Osteoblast (primary cell): ENCODE measurements at regions not wholly inside any gene's neighbourhood (a gene's known extent, or its start where the extent isn't known, plus 50 kb on each side); places are given as distances from the start of the nearest gene placed in this dataset.
"Not testable (repeated sequence)": the region's sequence is repeated elsewhere in the genome, so short reads cannot be mapped to it uniquely, and the experiment has no call there.

Experiments used
- DNase-seq: peaks from one replicate; pipeline ENCODE4 v3.0.0; 2011; ENCODE audit warnings: low spot score, mixed read lengths; ENCODE audit not compliant: insufficient read length; ENCODE audit errors: missing footprints
- H2AFZ ChIP-seq: 2 replicates; pipeline ENCODE4 v1.6.0; 2011; ENCODE audit warnings: mild to moderate bottlenecking, low read length
- H3K27ac ChIP-seq: 2 replicates; pipeline ENCODE4 v1.5.1; 2011; ENCODE audit warnings: mild to moderate bottlenecking, low read depth, low read length, moderate library complexity
- H3K27me3 ChIP-seq: 2 replicates; pipeline ENCODE4 v1.6.0; 2012; ENCODE audit warnings: mild to moderate bottlenecking, control low read depth, inconsistent platforms, low read length, moderate library complexity; ENCODE audit not compliant: insufficient read depth
- H3K36me3 ChIP-seq: 2 replicates; pipeline ENCODE4 v1.5.1; 2011; ENCODE audit warnings: mild to moderate bottlenecking, low read length, control low read depth, moderate library complexity; ENCODE audit not compliant: insufficient read depth
- H3K4me1 ChIP-seq: 2 replicates; pipeline ENCODE4 v1.5.1; 2011; ENCODE audit warnings: mild to moderate bottlenecking, low read length, control low read depth, moderate library complexity; ENCODE audit not compliant: insufficient read depth
- H3K4me2 ChIP-seq: 2 replicates; pipeline ENCODE4 v1.6.0; 2011; ENCODE audit warnings: mild to moderate bottlenecking, low read length; ENCODE audit not compliant: insufficient read depth
- H3K4me3 ChIP-seq: fragments of 200-600 bp; sonication (generic); 3 replicates; pipeline ENCODE4 v1.5.1; 2012; ENCODE audit warnings: mild to moderate bottlenecking, low read length, inconsistent platforms; ENCODE audit not compliant: insufficient read depth
- H3K79me2 ChIP-seq: 2 replicates; pipeline ENCODE4 v1.6.0; 2012; ENCODE audit warnings: mild to moderate bottlenecking, low read length, control low read depth, inconsistent platforms; ENCODE audit not compliant: insufficient read depth
- H3K9me3 ChIP-seq: 2 replicates; pipeline ENCODE4 v1.5.1; 2011; ENCODE audit warnings: low read depth, low read length, control low read depth
- H4K20me1 ChIP-seq: 2 replicates; pipeline ENCODE4 v1.6.0; 2012; ENCODE audit warnings: mild to moderate bottlenecking, low read length, control low read depth; ENCODE audit not compliant: insufficient read depth
- TF ChIP-seq, protein P1 (sequence below): IDR thresholded peaks from 2 replicates; pipeline ENCODE4 v1.5.1; 2011; ENCODE audit warnings: mild to moderate bottlenecking, low read depth, low read length, moderate library complexity; ENCODE audit errors: extremely low read depth

DNA sequence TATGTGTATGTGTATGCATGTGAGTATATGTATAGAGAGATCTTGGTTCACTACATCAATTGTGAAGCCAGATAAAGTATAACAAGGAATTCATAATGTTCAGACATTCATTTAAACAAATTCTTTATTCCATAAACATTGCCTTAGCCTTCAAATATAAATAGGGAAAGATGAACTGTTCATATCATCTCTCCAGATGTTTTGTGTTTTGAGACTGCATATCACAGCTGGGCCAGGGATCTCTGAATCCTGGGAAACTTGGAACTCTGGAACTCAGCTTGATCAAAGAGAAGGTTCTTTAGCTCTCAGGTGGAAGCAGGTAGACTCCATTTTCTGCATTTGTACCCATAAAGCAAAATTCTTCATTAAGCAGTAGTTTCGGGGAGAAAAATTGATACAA lies 272.6 kb upstream of the ETAA1 start:
- no peaks in the 10 kb centered on the region for H3K27me3 ChIP-seq
- no peak overlapping the region for H3K27ac ChIP-seq
- no peak for DNase-seq
- H3K36me3 ChIP-seq, result no peaks in the 10 kb centered on the region
- H3K79me2 ChIP-seq, result no peaks in the 10 kb centered on the region
- TF ChIP-seq, protein P1, sequence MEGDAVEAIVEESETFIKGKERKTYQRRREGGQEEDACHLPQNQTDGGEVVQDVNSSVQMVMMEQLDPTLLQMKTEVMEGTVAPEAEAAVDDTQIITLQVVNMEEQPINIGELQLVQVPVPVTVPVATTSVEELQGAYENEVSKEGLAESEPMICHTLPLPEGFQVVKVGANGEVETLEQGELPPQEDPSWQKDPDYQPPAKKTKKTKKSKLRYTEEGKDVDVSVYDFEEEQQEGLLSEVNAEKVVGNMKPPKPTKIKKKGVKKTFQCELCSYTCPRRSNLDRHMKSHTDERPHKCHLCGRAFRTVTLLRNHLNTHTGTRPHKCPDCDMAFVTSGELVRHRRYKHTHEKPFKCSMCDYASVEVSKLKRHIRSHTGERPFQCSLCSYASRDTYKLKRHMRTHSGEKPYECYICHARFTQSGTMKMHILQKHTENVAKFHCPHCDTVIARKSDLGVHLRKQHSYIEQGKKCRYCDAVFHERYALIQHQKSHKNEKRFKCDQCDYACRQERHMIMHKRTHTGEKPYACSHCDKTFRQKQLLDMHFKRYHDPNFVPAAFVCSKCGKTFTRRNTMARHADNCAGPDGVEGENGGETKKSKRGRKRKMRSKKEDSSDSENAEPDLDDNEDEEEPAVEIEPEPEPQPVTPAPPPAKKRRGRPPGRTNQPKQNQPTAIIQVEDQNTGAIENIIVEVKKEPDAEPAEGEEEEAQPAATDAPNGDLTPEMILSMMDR, result no peak
- no peak overlapping the region for H3K4me2 ChIP-seq
- no peaks in the 10 kb centered on the region for H3K9me3 ChIP-seq
- no peaks in the 10 kb centered on the region for H3K4me1 ChIP-seq
- no peaks in the 10 kb centered on the region for H4K20me1 ChIP-seq
- H2AFZ ChIP-seq, result no peak overlapping the region
- H3K4me3 ChIP-seq, result no peak overlapping the region

DNA sequence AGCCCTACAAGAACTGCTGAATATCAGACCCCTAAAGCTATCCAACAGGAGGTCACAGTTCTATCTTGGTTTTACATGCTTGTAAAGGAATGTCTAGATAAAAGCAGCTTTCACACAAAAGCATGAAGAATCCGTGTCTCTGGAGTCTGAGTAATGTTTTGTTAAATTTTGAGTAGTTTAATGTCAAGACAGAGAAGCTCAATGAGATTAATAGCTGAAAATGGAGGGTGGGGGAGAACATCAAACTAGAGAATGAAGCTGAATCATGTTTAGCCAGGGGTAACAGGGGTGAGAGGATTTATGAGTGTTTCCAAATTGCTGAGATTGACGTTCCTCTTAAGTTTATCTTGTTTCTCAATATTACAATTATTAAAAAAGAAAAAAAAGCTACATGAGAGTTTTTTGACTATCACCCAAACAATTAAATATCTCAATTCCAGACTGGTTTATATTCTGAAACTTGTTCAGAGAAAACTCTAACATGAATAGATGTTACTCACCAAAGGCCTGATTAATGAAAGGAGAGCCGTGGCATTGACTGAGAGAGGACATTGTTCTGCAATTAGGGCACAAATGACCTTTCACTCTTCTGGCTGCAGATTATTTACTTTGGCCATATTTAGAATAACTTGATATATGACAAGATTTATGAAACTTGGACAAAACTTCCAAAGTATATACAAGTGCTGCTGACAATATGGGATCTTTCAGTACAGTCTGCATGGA lies 266.4 kb upstream of the ETAA1 start:
- H3K4me2 ChIP-seq, result no peak overlapping the region
- H3K36me3 ChIP-seq, result no peaks in the 10 kb centered on the region
- H3K27ac ChIP-seq, result no peak overlapping the region
- H4K20me1 ChIP-seq, result no peaks in the 10 kb centered on the region
- no peaks in the 10 kb centered on the region for H3K4me1 ChIP-seq
- H3K4me3 ChIP-seq, result no peak overlapping the region
- H2AFZ ChIP-seq, result no peak overlapping the region
- H3K79me2 ChIP-seq, result no peaks in the 10 kb centered on the region
- H3K9me3 ChIP-seq, result no peaks in the 10 kb centered on the region
- TF ChIP-seq, protein P1, result no peak
- H3K27me3 ChIP-seq, result no peaks in the 10 kb centered on the region
- DNase-seq, result no peak

DNA sequence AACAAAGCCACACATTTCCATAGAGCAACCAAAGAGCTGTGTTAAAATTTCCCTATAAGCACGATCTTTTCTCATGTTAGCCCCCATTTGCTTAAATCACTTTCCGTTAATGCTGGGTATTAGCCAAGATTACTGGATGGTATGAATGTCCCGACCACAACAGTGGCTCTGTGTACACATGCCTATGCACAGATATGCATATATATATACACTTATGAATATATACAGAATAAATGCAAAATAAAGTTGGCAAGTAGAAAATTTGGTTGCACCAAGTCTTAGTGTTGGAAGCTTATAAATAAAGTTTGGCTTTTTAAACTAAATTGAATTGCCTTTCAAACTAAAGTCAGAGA lies 265.9 kb upstream of the ETAA1 start:
- Histone ChIP-seq H3K36me3 (no peaks in the 10 kb centered on the region), H3K4me3 (no peak overlapping the region), H3K9me3 (no peaks in the 10 kb centered on the region), H3K27me3 (no peaks in the 10 kb centered on the region), H3K79me2 (no peaks in the 10 kb centered on the region), H3K4me2 (no peak overlapping the region), H3K27ac (no peak overlapping the region), H3K4me1 (no peaks in the 10 kb centered on the region), H2AFZ (no peak overlapping the region), H4K20me1 (no peaks in the 10 kb centered on the region)
- DNase-seq, result no peak
- TF ChIP-seq, protein P1, result no peak

DNA sequence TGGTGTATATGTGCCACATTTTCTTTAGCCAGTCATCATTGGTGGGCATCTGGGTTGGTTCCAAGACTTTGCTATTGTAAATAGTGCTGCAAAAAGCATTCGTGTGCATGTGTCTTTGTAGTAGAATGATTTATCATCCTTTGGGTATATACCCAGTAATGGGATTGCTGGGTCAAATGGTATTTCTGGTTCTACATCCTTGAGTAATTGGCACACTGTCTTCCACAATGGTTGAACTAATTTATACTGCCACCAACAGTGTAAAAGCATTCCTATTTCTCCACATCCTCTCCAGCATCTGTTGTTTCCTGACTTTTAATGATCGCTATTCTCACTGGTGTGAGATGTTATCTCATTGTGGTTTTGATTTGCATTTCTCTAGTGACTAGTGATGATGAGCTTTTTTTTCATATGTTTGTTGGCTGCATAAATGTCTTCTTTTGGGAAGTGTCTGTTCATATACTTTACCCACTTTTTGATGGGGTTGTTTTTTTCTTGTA lies 264.6 kb upstream of the ETAA1 start:
- H3K9me3 ChIP-seq, H3K4me1 ChIP-seq, H3K4me2 ChIP-seq: not testable (repeated sequence)

More for the DNA sequence above, 264.6 kb upstream of the ETAA1 start:
- not testable (repeated sequence) for H2AFZ ChIP-seq, H3K4me3 ChIP-seq, H3K27ac ChIP-seq, H4K20me1 ChIP-seq, H3K27me3 ChIP-seq, H3K36me3 ChIP-seq, H3K79me2 ChIP-seq, DNase-seq
